GM18520 (cell line): ENCODE measurements at regions not wholly inside any gene's neighbourhood (a gene's known extent, or its start where the extent isn't known, plus 50 kb on each side); places are given as distances from the start of the nearest gene placed in this dataset.
"Not testable (repeated sequence)": the region's sequence is repeated elsewhere in the genome, so short reads cannot be mapped to it uniquely, and the experiment has no call there.

Source experiments
- ATAC-seq: cut with Tn5 transposase; IDR thresholded peaks from one replicate; pipeline ENCODE4 v1.9.1; 2021; ENCODE audit not compliant: unreplicated experiment

DNA sequence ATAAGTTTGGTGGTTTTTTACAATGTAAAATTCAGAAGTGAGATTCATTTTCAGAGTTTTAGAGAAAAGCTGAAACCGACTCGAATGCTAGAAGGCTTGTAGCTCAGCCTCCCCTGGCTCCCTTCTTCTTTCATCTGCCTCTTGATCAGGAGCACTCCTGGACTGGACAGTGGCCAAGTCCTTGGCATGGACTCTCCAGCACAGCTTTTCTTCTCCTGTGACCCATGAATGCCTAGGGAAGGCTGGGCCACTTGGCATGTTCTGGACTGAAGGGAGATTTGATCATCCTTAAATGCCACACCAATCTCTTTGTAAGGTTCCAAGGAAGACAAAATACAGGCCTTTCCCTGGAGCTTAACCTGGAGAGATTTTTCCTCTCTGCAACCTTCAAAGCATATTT is 384.0 kb upstream of the SASH1 start:
- ATAC-seq, result no peak

GRCh38 chr6:147961481-147962141 is 381.0 kb upstream of the SASH1 start:
- no peak for ATAC-seq

- ATAC-seq, result not testable (repeated sequence)
Observed at GRCh38 chr6:147965448-147965847, 377.2 kb upstream of the SASH1 start.

GRCh38 chr6:147970970-147971369 is 371.7 kb upstream of the SASH1 start:
- no peak for ATAC-seq

GRCh38 chr6:147972448-147972847 is 370.2 kb upstream of the SASH1 start:
- ATAC-seq, result no peak

- no peak for ATAC-seq
Observed at GRCh38 chr6:147973806-147974205, 368.8 kb upstream of the SASH1 start.

GRCh38 chr6:147974376-147974775 is 368.3 kb upstream of the SASH1 start:
- ATAC-seq, result no peak

DNA sequence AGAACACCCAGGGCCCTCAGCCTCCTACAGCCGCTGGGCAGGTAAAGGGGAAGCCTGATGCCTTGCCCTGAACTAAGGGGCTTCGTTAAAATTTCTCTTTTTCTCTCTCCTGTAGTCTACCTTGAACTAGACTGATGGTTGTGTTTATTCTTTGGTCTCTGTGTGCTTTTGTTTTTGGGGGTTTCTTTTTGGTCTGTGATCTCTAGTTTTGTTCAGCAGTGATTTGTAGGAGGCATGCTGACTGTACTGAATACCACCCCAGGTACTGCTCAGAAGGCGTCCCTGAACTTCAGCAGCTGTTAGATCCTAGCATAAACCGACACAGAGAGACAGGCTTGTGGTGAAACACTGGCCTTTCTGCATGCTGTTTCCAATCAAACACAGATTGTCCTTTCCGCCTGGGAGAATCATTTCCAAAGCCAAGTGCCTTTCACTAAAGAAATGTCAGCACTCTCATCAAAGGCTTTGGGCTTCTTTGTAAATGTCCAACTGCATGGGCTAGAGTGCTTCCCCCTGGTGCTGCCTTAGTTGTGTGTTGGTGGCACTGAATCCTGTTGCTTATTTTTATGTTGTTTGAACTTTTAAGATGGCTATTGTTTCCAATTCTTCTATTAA is 364.7 kb upstream of the SASH1 start:
- no peak for ATAC-seq

- ATAC-seq, result no peak
Observed at GRCh38 chr6:147979966-147980365, 362.7 kb upstream of the SASH1 start.

DNA sequence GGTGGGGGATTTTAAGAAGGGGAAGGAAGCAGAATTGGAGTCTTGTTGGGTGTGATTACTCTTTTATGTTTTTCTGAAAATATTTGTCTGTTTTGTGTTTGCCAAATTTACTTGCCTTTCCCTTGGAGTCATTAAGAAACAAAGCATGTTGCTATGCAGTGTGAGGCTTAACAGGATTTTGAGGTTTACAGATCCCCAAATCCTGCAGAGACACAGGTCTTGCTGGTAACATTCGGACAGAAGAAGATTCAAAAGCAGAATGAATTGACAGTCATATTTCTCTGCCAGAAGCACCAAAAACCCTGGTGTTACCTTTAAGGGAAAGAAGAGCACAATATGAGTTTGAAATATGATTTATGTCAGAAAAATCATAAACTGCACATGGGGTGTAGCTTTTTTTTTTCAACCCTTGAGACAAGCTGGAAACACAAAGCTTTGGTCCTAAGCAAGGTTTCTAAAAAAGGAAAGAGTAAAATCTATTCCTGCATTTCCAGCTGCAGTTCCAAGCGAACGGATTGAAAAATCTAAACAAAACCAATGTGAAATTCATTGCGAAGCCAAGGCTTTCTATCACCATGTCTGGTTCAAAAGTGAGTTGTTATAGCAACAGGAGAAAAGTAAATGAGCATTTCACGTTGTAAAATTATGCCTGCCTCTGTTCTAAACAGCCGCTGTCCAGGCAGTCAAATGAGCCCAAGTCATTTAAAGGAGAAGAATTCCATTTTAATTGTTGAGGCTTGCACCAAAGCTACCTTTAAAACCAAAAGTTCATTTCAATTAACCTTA is 358.9 kb upstream of the SASH1 start:
- ATAC-seq, result no peak

GRCh38 chr6:147986846-147987245 is 355.8 kb upstream of the SASH1 start:
- ATAC-seq, result no peak

GRCh38 chr6:147990159-147990558 is 352.5 kb upstream of the SASH1 start:
- ATAC-seq, result no peak

GRCh38 chr6:147991961-147992360 is 350.7 kb upstream of the SASH1 start:
- no peak for ATAC-seq

DNA sequence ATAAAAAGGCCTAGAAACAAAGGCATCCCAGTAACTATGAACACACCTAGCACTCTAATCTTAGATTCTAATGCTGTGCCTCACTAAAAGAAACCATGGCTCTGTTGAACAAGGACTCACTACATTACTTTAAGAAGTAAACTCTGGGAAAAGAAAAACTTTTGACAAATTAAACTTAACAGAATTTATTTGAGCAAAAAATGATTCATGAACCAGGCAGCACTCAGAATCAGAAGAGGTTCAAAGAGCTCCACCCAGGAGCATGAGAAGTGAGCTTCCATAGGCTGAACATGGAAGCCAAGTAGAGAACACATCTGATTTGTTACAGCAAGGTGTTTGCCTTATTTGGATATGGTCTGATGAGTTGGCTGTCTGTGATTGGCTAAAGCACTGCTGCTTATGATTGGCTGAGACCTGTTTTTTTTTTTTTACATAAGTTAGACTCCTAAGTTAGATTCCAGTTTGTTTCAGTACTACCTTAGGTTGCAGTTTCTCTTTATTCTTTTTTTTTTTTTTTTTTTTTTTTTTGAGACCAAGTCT is 343.6 kb upstream of the SASH1 start:
- no peak for ATAC-seq

- ATAC-seq, result no peak
Observed at GRCh38 chr6:148001844-148002642, 340.6 kb upstream of the SASH1 start.

GRCh38 chr6:148004651-148005050 is 338.0 kb upstream of the SASH1 start:
- no peak for ATAC-seq

- no peak for ATAC-seq
Observed at GRCh38 chr6:148005806-148006205, 336.8 kb upstream of the SASH1 start.

DNA sequence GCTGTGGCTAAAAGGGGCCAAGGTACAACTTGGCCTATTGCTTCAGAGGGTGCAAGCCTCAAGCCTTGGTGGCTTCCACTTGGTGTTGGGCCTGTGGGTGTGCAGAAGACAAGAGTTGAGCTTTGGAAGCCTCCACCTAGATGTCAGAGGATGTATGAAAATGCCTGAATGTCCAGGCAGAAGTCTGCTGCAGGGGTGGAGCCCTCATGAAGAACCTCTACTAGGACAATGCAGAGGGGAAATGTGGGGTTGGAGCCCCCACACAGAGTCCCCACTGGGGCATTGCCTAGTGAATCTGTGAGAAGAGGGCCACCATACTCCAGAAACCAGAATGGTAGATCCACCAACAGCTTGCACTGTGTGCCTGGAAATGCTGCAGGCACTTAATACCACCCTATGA is 332.1 kb upstream of the SASH1 start:
- not testable (repeated sequence) for ATAC-seq

DNA sequence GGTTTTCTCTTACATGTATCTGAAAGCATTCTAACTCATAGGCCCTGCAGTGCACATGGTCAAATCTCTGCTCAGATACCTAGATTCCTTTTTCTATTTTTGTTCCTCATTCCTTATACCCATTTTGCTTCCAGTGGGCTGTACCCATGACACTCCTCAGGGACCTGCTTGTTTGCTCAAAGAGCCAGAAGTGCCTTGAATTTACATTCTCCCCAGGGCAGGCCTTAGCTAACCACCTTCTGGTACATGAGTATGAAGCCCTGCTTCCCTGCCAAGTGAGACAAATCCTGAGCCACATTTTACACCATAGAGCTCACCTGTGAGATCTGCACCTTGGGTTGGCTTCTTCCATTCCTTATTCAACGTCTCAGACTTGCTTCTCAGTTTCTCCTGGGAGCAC is 326.6 kb upstream of the SASH1 start:
- no peak for ATAC-seq

GRCh38 chr6:148021165-148021564 is 321.5 kb upstream of the SASH1 start:
- ATAC-seq, result no peak

GRCh38 chr6:148021699-148022098 is 320.9 kb upstream of the SASH1 start:
- ATAC-seq, result no peak
